ENCODE measurements at regions not wholly inside any gene's neighbourhood (a gene's known extent, or its start where the extent isn't known, plus 50 kb on each side); places are given as distances from the start of the nearest gene placed in this dataset.

GRCh38 chr16:35732046-35732810 lies 2272.8 kb downstream of the TP53TG3F start:
- DNase-seq (ENCODE audit: low spot score), result no peak

DNA sequence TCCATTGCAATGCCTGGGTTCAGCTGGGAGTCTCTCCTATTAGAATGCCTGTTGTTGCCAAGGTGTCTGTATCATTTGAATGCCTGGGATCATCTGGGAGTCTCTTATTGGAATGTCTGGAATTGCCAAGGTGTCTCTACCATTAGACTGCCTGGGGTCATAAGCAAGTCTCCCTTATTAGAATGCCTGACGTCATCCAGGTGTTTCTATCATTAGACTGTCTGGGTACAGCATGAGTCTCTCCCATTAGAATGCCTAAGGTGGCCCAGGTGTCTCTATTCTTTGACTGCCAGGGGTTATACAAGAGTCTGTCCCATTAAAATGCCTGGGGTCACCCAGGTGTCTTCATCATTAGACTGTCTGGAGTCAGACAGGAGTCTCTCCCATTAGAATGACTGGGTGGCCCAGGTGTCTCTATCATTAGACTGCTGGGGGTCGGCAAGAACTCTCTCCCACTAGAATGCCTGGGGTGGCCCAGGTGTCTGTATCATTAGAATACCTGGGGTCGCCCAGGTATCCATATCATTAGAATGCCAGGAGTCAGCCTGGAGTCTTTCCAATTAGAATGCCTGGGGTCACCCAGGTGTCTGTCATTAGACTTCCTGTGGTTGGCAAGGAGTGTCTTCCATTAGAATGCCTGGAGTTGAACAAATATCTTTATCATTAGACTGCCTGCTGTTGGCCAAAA lies 2274.0 kb downstream of the TP53TG3F start:
- DNase-seq (ENCODE audit: low spot score), result no peak

DNA sequence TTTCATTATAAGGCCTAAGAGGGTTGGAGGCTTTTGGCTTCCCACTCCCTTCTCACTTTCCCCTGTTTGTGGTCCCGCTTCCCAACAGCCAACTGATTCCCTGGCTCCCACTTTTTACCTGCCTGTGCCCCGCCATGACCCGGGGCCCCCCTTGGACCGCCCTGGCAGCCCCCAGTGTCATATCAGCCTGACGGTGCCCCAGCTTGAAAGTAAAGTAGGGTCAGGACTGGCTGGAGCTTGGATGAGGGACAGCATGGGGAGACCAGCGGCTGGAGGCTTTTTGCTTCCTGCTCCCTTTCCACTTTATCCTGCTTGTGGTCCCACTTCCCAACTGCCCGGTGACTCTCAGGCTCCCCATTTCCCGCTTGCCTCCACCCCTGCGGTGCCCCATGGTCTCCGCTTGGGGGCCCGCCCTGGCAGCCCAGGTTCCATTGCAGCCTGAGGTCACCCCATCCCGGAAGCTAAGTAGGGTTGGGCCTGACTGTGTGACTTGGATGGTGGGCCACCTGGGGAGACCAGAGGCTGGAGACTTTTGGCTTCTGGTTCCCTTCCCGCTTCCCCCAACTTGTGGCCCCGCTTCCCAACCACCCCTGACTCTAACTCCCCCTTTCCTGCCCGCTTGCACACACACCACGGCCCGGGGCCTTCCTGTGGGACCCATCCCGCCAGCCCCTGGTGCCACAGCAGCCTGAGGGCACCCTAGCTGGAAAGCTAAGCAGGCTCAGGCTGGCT lies 2274.7 kb downstream of the TP53TG3F start:
- DNase-seq (ENCODE audit: low spot score), result peak; percentile 5

DNA sequence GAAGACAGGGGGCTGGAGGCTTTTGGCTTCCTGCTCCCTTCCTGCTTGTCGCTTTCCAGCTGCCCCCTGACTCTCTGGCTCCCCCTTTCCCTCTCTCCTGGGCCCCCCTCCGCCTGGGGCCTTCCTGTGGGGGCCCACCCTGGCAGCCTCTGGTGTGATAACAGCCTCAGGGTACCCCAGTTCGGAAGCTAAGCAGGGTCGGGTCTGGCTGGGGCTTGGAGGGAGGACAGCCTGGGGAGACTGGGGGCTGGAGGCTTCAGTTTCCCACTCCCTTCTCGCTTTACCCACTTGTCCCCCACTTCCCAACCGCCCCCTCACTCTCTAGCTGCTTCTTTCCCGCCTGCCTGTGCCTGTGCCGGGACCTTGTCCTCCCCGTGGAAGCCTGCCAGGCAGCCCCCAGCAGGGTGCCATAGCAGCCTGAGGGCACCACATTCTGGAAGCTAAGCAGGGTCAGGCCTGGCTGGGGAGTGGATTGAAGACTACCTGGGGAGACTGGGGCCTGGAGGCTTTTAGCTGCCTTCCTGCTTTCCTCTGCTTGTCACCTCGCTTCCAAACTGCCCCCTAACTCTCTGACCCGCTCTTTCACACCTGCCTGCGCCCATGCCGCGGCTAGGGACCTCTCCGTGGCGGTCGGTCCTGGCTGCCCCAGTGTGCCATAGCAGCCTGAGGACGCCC lies 2275.5 kb downstream of the TP53TG3F start:
- DNase-seq (ENCODE audit: low spot score), result peak; percentile 3

GRCh38 chr16:35735403-35736251 lies 2276.2 kb downstream of the TP53TG3F start:
- peak; percentile 2 for DNase-seq (ENCODE audit: low spot score)

GRCh38 chr16:35736546-35736945 lies 2277.1 kb downstream of the TP53TG3F start:
- no peak for DNase-seq (ENCODE audit: low spot score)

DNA sequence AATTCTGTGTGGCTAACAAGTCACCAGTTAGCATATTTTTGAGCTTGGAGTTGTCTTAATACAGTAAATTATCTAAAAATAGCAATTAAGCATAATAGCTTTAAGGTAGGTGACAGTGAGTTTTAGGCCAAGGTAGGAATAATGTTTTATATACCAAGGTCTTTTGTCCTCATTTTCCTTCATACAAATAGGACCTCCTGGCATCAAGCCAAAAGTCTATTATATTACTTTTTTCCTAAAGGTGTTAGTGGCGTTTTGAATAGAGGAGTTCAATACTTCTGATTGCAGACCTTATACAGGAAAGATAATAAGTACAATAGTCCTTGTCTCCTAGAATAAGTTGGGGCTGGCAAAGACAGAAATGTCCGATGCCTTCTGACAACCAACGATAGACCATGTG lies 2277.7 kb downstream of the TP53TG3F start:
- no peak for DNase-seq (ENCODE audit: low spot score)

GRCh38 chr16:35741546-35741945 lies 2282.1 kb downstream of the TP53TG3F start:
- no peak for DNase-seq (ENCODE audit: low spot score)

DNA sequence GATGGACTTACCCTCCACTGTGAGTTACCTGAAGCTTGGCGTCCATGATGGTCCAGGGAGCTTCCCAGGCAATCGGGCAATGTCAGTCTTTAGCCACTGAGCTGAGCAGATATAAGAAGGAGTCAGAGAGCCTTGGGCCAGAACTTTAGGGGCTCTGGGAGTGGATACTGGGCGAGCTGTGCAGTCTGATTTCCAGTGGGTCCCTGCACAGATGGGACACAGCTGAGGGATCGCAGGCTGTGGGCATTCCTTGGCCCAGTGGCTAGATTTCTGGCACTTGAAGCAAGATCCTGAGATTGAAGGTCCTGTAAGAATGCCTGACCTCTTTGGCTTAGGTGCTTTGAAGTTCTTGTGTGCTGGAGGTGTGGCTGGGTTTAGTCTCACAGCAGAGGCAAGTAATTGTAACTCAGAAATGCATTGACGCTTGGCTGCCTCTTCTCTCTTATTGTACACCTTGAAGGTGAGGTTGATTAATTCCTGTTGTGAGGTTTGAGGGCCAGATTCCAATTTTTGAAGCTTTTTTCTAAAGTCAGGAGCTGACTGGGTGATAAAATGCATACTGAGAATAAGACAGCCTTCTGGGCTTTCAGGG lies 2283.8 kb downstream of the TP53TG3F start:
- DNase-seq (ENCODE audit: low spot score), result no peak

DNA sequence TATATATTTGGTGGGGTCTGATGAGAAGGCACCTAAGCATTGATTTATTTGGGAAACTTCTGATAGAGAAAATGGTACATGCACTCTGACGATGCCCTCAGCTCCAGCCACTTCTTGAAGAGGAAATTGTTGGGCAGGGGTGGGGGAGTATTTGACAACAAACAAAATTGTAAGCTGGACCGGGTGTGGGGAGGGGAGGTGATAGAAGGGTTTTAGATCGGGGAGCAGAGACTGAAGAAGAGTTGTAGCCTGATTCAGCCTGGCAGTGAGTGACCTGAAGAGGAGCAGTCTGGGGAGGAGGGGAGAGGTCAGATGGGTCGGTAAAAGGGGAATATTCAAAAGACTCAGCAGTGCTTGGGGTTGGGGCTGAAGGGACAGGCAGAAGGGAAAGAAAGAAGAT lies 2284.7 kb downstream of the TP53TG3F start:
- no peak for DNase-seq (ENCODE audit: low spot score)

DNA sequence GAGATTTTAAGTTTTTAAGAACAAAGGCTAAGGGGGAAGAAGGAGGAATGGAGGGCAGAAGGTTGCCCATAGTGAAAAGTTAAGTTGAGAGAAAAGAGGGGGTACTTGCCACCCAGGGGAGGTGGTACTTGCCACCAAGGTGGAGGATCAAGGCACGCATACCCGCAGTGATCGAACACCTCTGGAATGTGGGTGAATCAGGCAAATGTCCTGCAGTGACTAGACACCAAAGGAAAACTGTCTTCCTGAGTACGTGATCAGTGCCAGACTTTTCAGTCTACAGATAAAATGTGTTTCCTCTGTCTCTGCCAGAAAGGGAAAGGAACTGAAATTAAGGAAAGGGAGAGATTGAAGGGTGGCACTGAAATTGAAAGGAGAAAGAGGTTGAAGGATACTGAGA lies 2285.3 kb downstream of the TP53TG3F start:
- no peak for DNase-seq (ENCODE audit: low spot score)

GRCh38 chr16:35745191-35745590 lies 2285.8 kb downstream of the TP53TG3F start:
- no peak for DNase-seq (ENCODE audit: low spot score)

GRCh38 chr16:35745821-35746248 lies 2286.4 kb downstream of the TP53TG3F start:
- peak; percentile 4 for DNase-seq (ENCODE audit: low spot score)

DNA sequence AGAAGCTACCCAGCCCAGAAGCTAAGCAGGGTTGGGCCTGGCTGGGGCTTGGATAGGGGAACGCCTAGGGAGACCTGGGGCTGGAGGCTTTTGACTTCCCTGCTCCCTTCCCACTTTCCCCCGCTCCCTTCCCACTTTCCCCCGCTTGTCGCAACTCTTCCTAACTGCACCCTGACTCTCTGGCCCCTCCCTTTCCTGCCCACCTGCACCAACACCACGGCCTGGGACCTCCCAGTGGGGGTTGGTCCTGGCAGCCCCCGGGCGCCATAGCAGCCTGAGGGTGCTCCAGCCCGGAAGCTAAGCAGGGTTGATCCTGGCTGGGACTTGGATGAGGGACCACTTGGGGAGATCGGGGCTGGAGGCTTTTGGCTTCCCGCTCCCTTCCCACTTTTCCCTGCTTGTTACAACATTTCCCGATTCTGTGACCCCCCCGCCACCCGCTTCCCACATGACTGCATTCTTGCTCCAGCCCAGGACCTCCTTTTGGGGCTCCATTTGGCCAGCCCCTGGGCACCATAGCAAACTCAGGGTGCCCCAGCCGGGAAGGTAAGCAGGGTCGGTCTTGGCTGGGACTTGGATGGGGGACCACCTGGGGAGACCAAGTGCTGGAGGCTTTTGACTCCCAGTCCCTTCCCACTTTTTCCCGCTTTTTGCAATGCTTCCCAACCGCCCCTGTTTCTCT lies 2287.0 kb downstream of the TP53TG3F start:
- DNase-seq (ENCODE audit: low spot score), result no peak

DNA sequence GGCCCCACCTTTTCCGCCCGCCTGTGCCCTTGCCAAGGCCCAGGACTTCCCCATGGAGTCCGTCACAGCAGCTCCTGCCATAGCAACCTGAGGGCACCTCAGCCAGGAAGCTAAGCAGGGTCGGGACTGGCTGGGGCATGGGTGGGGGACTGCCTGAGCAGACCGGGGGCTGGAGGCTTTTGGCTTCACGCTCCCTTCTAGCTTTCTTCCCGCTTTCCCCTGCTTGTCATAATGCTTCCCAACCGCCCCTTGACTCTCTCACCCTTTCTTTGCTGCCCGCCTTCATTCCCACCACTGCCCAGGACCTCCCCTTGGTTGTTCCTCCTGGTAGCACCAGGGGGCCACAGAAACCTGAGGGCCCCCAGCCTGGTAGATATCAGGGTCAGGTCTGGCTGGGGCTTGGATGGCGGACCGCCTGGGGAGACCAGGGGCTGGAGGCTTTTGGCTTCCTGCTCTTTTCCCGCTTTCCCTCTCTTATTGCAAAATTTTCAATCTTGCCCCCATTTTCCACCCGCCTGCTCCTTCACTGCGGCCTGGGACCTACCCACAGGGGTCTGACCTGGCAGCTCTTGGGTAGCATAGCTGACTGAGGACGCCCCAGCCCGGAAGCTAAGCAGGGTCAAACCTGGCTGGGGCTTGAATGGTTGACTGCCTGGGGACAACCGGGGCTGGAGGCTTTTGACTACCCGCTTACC lies 2287.7 kb downstream of the TP53TG3F start:
- no peak for DNase-seq (ENCODE audit: low spot score)

DNA sequence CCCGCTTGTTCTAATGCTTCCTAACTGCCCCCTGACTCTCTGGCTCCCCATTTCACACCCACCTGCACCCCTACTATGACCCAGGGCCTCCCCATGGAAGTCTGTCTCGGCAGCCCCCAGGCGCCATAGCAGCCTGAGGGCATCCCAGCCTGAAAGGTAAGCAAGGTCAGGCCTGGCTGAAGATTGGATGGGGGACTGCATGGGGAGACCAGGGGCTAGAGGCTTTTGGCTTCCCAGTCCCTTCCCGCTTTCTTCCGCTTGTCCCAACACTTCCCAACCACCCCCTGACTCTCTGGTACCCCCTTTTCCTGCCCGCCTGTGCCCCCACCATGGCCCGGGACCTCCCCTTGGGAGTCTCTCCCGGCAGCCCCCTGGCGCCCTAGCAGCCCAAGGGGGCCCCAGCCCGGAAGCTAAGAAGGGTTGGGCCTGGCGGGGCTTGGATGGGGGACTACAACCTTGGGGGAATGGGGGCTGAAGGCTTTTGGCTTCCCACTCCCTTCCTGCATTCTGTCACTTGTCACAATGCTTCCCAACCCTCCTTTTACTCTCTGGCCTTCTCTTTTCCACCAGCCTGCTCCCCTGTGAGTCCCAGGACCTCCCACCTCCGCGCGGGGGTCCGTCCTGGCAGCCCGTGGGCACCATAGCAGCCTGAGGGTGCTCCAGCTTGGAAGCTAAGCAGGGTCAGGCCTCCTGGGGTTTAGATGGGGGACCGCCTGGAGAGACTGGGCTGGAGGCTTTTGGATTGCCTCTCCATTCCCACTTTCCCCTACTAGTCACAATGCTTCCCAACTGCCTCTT lies 2288.4 kb downstream of the TP53TG3F start:
- DNase-seq (ENCODE audit: low spot score), result no peak

GRCh38 chr16:35748621-35749252 lies 2289.3 kb downstream of the TP53TG3F start:
- DNase-seq (ENCODE audit: low spot score), result no peak

Measured in GM03348 (cell line).